Esophagus muscularis mucosa (tissue), 3 donors: ENCODE measurements at regions not wholly inside any gene's neighbourhood (a gene's known extent, or its start where the extent isn't known, plus 50 kb on each side); places are given as distances from the start of the nearest gene placed in this dataset.

ENCODE experiments used
- POLR2A ChIP-seq: fragments of 450-650 bp; IDR thresholded peaks from one replicate; pipeline ENCODE4 v1.6.1; 2017; ENCODE audit warnings: antibody characterized with exemption, moderate library complexity, mild to moderate bottlenecking, low read depth
- TF ChIP-seq, protein P1 (sequence below), 3 experiments: fragments of 200-600 bp in 2 of 3; fragments of 450-650 bp in 1 of 3; sonication (generic) in 2 of 3; IDR thresholded peaks; one replicate each; pipeline ENCODE4 v1.5.1; 2017 to 2019; ENCODE audit warnings: antibody characterized with exemption in 3 of 3, mild to moderate bottlenecking in 2 of 3, moderate library complexity in 1 of 3

DNA sequence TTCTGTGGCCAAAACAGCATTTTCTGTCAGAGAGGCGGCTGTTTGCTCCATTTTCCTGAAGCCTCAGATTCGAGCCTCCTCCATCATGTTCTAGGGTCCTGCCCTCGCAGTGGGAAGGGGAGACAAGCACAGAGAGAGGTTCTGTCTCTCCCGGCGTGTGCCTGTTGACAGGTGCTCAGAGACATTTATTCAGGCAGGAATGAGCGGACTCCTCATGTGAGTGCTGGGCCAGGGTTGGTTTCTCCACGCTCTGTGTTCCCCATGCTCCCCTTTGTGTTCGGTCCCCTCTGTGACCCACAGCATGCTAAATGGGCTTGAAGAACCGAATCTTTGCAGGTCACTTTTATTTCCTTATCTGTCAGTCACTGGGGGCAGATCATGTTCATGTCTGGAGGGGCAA is 374.6 kb downstream of the GLRX3 start:
- TF ChIP-seq POLR2A: no peak
- TF ChIP-seq, protein P1, sequence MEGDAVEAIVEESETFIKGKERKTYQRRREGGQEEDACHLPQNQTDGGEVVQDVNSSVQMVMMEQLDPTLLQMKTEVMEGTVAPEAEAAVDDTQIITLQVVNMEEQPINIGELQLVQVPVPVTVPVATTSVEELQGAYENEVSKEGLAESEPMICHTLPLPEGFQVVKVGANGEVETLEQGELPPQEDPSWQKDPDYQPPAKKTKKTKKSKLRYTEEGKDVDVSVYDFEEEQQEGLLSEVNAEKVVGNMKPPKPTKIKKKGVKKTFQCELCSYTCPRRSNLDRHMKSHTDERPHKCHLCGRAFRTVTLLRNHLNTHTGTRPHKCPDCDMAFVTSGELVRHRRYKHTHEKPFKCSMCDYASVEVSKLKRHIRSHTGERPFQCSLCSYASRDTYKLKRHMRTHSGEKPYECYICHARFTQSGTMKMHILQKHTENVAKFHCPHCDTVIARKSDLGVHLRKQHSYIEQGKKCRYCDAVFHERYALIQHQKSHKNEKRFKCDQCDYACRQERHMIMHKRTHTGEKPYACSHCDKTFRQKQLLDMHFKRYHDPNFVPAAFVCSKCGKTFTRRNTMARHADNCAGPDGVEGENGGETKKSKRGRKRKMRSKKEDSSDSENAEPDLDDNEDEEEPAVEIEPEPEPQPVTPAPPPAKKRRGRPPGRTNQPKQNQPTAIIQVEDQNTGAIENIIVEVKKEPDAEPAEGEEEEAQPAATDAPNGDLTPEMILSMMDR (IDR thresholded peaks at IDR 0.05): no peak
